Tibial artery (tissue), 4 donors: ENCODE measurements at regions not wholly inside any gene's neighbourhood (a gene's known extent, or its start where the extent isn't known, plus 50 kb on each side); places are given as distances from the start of the nearest gene placed in this dataset.
A peak's percentile ranks its signal among the peaks of the same experiment; 100 is the strongest.

Source experiments
- DNase-seq, 2 donors: peaks; one replicate each; pipeline ENCODE4 v3.0.0-alpha.2; 2019
- H3K27ac ChIP-seq, 2 donors: fragments of 200-600 bp; sonication (generic) in 1 of 2; 1 replicate in 1 of 2; 2 replicates in 1 of 2; pipeline ENCODE4 v1.5.1; 2018 to 2019; ENCODE audit warnings: mild to moderate bottlenecking in 1 of 2
- H3K27me3 ChIP-seq, 2 donors: fragments of 200-600 bp; sonication (generic) in 1 of 2; one replicate each; pipeline versions ENCODE4 v1.5.1 to v1.6.0; 2016 to 2019
- H3K36me3 ChIP-seq, 3 donors: fragments of 200-600 bp; sonication (generic) in 2 of 3; one replicate each; pipeline ENCODE4 v1.5.1; 2016 to 2019; ENCODE audit warnings: mild to moderate bottlenecking in 2 of 3
- H3K4me1 ChIP-seq, 4 donors: fragments of 200-600 bp; sonication (generic) in 2 of 4; 1 replicate in 3 of 4; 2 replicates in 1 of 4; pipeline ENCODE4 v1.5.1; 2016 to 2019
- H3K4me3 ChIP-seq, 2 donors: fragments of 200-600 bp; sonication (generic) in 1 of 2; 1 replicate in 1 of 2; 2 replicates in 1 of 2; pipeline ENCODE4 v1.5.1; 2018 to 2019; ENCODE audit warnings: mild to moderate bottlenecking in 2 of 2
- H3K9me3 ChIP-seq, 3 donors: fragments of 200-600 bp; sonication (generic) in 1 of 3; one replicate each; pipeline ENCODE4 v1.5.1; 2016 to 2019
- intact Hi-C: fragments of 100-400 bp; cut with DNase I; formaldehyde crosslinking; loops from one replicate; pipeline ENCODE4 v1.15.0; 2023; ENCODE audit warnings: low total_unique reads
- TF ChIP-seq, protein P1 (sequence below), 2 experiments: fragments of 200-600 bp in 1 of 2; fragments of 450-650 bp in 1 of 2; IDR thresholded peaks; one replicate each; pipeline ENCODE4 v1.5.1; 2017 to 2019; ENCODE audit warnings: antibody characterized with exemption in 2 of 2, mild to moderate bottlenecking in 1 of 2, moderate library complexity in 1 of 2

DNA sequence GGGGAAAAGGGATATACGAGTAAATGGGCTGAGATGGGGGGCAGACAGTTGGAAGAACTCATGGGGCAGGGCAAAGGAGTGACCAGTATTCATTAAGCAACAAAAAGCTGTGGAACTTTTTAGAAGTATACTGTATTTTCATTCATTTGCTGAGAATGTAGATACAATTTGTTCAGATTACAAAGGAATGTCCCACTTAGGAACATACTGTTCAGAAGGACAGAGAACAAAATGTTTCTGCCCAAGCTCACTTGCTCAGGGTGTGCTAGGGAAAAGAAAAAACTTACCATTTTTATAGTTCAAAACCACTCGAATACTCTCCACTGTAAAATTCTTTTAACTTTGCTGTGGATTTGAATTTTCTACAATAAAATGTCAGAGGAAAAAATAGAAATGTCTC is 135.2 kb upstream of the AFF2 start:
- Histone ChIP-seq H3K27ac (peak overlapping the region; percentile 41 to 63), H3K36me3 (no peaks in the 10 kb centered on the region), H3K4me1 (peaks cover 0 to 5% (median 0%) of the 10 kb centered on the region in 4 donors), H3K9me3 (no peaks in the 10 kb centered on the region), H3K27me3 (no peaks in the 10 kb centered on the region), H3K4me3 (no peak overlapping the region)
- TF ChIP-seq, protein P1, sequence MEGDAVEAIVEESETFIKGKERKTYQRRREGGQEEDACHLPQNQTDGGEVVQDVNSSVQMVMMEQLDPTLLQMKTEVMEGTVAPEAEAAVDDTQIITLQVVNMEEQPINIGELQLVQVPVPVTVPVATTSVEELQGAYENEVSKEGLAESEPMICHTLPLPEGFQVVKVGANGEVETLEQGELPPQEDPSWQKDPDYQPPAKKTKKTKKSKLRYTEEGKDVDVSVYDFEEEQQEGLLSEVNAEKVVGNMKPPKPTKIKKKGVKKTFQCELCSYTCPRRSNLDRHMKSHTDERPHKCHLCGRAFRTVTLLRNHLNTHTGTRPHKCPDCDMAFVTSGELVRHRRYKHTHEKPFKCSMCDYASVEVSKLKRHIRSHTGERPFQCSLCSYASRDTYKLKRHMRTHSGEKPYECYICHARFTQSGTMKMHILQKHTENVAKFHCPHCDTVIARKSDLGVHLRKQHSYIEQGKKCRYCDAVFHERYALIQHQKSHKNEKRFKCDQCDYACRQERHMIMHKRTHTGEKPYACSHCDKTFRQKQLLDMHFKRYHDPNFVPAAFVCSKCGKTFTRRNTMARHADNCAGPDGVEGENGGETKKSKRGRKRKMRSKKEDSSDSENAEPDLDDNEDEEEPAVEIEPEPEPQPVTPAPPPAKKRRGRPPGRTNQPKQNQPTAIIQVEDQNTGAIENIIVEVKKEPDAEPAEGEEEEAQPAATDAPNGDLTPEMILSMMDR (IDR thresholded peaks at IDR 0.05), result no peak
- intact Hi-C loops, result no loop called here
- no peak for DNase-seq

DNA sequence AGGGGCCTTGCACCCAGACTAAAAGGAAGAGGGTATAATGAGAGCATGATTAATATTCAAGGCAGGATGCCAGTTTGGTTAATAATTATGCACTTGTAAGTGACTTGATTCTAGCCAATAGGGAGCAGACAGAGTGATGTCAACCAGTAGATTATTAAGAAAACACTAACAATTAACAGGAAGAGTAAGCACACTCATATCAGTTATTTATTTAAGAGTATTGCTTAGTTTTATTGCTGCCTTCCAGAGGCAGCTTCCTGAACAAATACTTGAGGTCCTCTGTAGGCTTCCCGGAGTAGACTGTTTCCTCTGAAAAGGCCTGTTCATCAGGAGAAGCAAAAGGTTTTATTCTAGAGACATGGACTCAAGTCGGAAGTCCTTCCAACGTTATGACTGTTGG is 129.1 kb upstream of the AFF2 start:
- H3K27me3 ChIP-seq, result no peaks in the 10 kb centered on the region
- no peak for DNase-seq
- H3K4me3 ChIP-seq, result no peak overlapping the region
- peaks cover 0 to 6% (median 4%) of the 10 kb centered on the region in 3 donors for H3K9me3 ChIP-seq
- TF ChIP-seq, protein P1 (IDR thresholded peaks at IDR 0.05), result no peak
- no peaks in the 10 kb centered on the region for H3K36me3 ChIP-seq
- H3K27ac ChIP-seq, result no peak overlapping the region
- intact Hi-C loops, result no loop called here
- H3K4me1 ChIP-seq, result no peaks in the 10 kb centered on the region

DNA sequence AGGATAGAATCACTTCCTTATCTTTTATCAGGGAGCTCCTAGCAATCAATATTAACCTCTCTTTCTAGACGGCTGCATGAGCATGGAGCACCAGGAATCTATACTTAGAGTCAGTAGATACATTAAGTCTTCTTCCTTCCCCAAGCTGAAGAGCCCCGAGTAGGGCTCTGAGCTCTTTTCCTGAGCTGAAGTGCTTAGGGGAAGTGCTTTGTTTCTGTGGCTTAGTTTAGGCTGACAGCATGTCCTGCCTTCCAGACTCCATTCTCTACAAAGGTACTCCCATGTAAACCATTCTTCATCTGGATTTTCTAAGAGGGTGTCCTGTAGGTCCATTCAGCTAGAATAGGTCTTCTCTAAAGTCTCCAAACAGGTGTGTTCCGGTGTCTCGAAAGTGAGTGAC is 127.5 kb upstream of the AFF2 start:
- H3K4me1 ChIP-seq, result no peaks in the 10 kb centered on the region
- peaks cover 0 to 7% (median 6%) of the 10 kb centered on the region in 3 donors for H3K9me3 ChIP-seq
- no peaks in the 10 kb centered on the region for H3K27me3 ChIP-seq
- TF ChIP-seq, protein P1 (IDR thresholded peaks at IDR 0.05), result no peak
- DNase-seq, result no peak
- intact Hi-C loops, result no loop called here
- no peak overlapping the region for H3K27ac ChIP-seq
- H3K4me3 ChIP-seq, result no peak overlapping the region
- H3K36me3 ChIP-seq, result no peaks in the 10 kb centered on the region

DNA sequence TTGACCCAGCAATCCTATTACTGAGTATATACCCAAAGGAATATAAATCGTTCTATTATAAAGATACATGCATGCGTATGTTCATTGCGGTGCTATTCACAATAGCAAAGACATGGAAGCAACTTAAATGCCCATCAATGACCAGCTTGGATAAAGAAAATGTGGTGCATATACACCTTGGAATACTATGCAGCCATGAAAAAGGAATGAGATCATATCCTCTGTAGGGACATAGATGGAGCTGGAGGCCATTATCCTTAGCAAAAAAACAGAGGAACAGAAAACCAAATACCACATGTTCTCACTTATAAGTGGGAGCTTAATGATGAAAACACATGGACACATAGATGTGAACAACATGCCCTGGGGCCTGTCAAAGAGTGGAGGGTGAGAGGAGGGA is 124.1 kb upstream of the AFF2 start:
- no peaks in the 10 kb centered on the region for H3K27me3 ChIP-seq
- no peak for DNase-seq
- intact Hi-C loops, result no loop called here
- no peaks in the 10 kb centered on the region for H3K4me1 ChIP-seq
- no peak overlapping the region for H3K4me3 ChIP-seq
- TF ChIP-seq, protein P1 (IDR thresholded peaks at IDR 0.05), result no peak
- peaks cover 0 to 11% (median 7%) of the 10 kb centered on the region in 3 donors for H3K9me3 ChIP-seq
- no peaks in the 10 kb centered on the region for H3K36me3 ChIP-seq
- H3K27ac ChIP-seq, result no peak overlapping the region

DNA sequence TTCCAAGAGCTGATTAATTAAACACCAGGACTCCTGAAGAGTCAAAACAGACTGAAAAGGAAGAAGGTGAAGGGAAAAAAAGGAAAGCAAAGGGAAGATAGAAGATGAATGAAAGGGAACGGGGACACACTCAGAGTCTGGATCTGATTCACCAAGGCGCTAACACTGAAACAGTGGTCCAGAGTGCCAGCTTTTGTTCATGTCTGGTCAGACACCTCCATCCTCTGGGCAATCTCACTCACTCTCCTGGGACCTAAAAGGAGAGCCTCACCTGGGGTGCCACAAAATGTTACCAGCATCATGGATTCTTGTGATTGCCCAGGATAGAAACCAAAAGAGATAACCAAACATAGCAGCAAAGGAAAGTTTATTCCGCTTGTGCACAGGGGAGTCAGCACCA is 120.3 kb upstream of the AFF2 start:
- Histone ChIP-seq H3K27ac (no peak overlapping the region), H3K36me3 (no peaks in the 10 kb centered on the region), H3K9me3 (peaks cover 0 to 8% (median 7%) of the 10 kb centered on the region in 3 donors), H3K4me3 (no peak overlapping the region), H3K4me1 (no peaks in the 10 kb centered on the region), H3K27me3 (no peaks in the 10 kb centered on the region)
- no peak for DNase-seq
- TF ChIP-seq, protein P1 (IDR thresholded peaks at IDR 0.05), result no peak
- intact Hi-C loops, result no loop called here
